Liver (tissue), 3 donors: ENCODE measurements at regions not wholly inside any gene's neighbourhood (a gene's known extent, or its start where the extent isn't known, plus 50 kb on each side); places are given as distances from the start of the nearest gene placed in this dataset.

ENCODE experiments used
- GABPA ChIP-seq, 2 donors: IDR thresholded peaks in 1 of 2; conservative IDR thresholded peaks in 1 of 2; 2 replicates each; pipeline ENCODE4 v1.6.1; 2016; ENCODE audit warnings: antibody characterized with exemption in 2 of 2, mild to moderate bottlenecking in 1 of 2, moderate library complexity in 1 of 2
- HNF4A ChIP-seq, 2 donors: conservative IDR thresholded peaks; 2 replicates each; pipeline ENCODE4 v1.6.1; 2016; ENCODE audit warnings: antibody characterized with exemption in 2 of 2, mild to moderate bottlenecking in 2 of 2
- JUND ChIP-seq, 2 donors: IDR thresholded peaks; 2 replicates each; pipeline ENCODE4 v1.6.1; 2016; ENCODE audit warnings: antibody characterized with exemption in 2 of 2
- RAD21 ChIP-seq, 2 donors: IDR thresholded peaks; 2 replicates each; pipeline ENCODE4 v1.6.1; 2016; ENCODE audit warnings: antibody characterized with exemption in 2 of 2, mild to moderate bottlenecking in 2 of 2
- SP1 ChIP-seq: IDR thresholded peaks from 2 replicates; pipeline ENCODE4 v1.6.1; 2018; ENCODE audit warnings: antibody characterized with exemption, mild to moderate bottlenecking
- YY1 ChIP-seq: IDR thresholded peaks from 2 replicates; pipeline ENCODE4 v1.6.1; 2016; ENCODE audit warnings: antibody characterized with exemption, mild to moderate bottlenecking
- TF ChIP-seq, protein P1 (sequence below): fragments of 150-350 bp; IDR thresholded peaks from 2 replicates; pipeline ENCODE4 v1.5.1; 2017; ENCODE audit warnings: improper control_type of control experiment, low read depth, low read length; ENCODE audit not compliant: missing input control
- donor health status: healthy.
- donor health status: healthy.

DNA sequence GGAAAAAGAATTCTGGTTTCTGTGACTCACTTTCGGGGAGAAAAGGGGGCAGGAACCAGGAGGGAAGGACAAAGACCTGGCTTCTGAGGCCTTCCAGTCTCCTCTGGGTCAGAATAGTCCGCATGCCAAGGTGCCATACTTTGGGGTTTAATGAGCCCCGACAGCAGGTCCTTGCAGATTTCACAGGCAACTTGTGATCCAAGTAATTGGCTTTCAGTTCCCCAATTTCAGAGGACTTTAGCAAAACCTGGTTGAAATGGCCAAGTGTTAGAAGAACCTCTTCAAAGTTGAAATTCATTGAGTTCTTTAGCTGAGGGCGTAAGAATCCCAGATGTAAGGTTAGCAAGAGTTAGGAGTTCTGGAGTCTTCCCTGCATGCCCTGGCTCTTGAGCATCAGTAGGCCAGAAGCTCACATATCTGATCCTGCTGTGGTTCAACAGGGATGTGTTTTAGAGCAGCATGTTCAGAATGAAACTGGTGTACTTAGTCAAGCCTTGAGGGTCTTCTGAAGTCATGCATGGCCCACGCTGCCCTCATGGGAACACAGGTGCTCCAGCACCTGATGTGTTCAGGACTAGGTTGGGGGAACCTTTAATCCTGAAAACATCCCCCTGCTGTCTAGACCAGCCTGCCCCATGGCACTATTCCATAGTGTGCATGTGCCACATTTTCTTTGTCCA, 143.0 kb downstream of the NUP35 start:
- no peak for TF ChIP-seq GABPA (IDR thresholded peaks at IDR 0.05 in 1 of 2, conservative IDR thresholded peaks at IDR 0.05 in 1 of 2)
- TF ChIP-seq, protein P1, sequence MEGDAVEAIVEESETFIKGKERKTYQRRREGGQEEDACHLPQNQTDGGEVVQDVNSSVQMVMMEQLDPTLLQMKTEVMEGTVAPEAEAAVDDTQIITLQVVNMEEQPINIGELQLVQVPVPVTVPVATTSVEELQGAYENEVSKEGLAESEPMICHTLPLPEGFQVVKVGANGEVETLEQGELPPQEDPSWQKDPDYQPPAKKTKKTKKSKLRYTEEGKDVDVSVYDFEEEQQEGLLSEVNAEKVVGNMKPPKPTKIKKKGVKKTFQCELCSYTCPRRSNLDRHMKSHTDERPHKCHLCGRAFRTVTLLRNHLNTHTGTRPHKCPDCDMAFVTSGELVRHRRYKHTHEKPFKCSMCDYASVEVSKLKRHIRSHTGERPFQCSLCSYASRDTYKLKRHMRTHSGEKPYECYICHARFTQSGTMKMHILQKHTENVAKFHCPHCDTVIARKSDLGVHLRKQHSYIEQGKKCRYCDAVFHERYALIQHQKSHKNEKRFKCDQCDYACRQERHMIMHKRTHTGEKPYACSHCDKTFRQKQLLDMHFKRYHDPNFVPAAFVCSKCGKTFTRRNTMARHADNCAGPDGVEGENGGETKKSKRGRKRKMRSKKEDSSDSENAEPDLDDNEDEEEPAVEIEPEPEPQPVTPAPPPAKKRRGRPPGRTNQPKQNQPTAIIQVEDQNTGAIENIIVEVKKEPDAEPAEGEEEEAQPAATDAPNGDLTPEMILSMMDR, result no peak
- no peak for TF ChIP-seq SP1
- TF ChIP-seq YY1, result no peak
- no peak for TF ChIP-seq HNF4A (conservative IDR thresholded peaks at IDR 0.05)
- no peak for TF ChIP-seq JUND (IDR thresholded peaks at IDR 0.05)
- no peak for TF ChIP-seq RAD21 (IDR thresholded peaks at IDR 0.05)
